IMR-90 (cell line): ENCODE measurements at regions not wholly inside any gene's neighbourhood (a gene's known extent, or its start where the extent isn't known, plus 50 kb on each side); places are given as distances from the start of the nearest gene placed in this dataset.

Source experiments
- ATAC-seq: fragments of 200-7000 bp; cut with Tn5 transposase; 2 replicates; pipeline ENCODE4 v1.9.1; 2020; ENCODE audit warnings: low read depth, mild to moderate bottlenecking, moderate library complexity
- BruUV-seq: library from RNA; stranded (reverse); fragments of 400-500 nt; replicated peaks from 2 replicates; lab custom pipeline; 2021; lab: Mats Ljungman, UMichigan
- CTCF ChIA-PET: fragments of 300-600 bp; formaldehyde crosslinking; extraction: SDS; loops from one replicate; lab custom pipeline; 2021; ENCODE audit warnings: antibody characterized with exemption; lab: Yijun Ruan, JAX
- POLR2A ChIA-PET: fragments of 300-600 bp; sonication (Branson Sonifier 250); formaldehyde crosslinking; loops from one replicate; lab custom pipeline; 2022; ENCODE audit warnings: antibody characterized with exemption; ENCODE audit not compliant: unreplicated experiment; lab: Charles Lee
- DNase-seq: peaks from one replicate; pipeline ENCODE4 v3.0.0; 2013
- H2AFZ ChIP-seq: replicated peaks from 2 replicates; pipeline ENCODE3; 2013; ENCODE audit warnings: low read length, mild to moderate bottlenecking; ENCODE audit not compliant: poor library complexity
- H2AK5ac ChIP-seq: 2 replicates; pipeline ENCODE4 v1.6.1; 2013; ENCODE audit warnings: low read depth, low read length, inconsistent platforms
- H2AK9ac ChIP-seq: replicated peaks from 2 replicates; pipeline ENCODE3; 2013; ENCODE audit warnings: mild to moderate bottlenecking, low read depth, low read length, moderate library complexity; ENCODE audit not compliant: poor library complexity
- H2BK120ac ChIP-seq: 2 replicates; pipeline ENCODE4 v1.6.1; 2013; ENCODE audit warnings: low read depth, low read length, inconsistent platforms
- H2BK15ac ChIP-seq: 3 replicates; pipeline ENCODE4 v1.6.1; 2013; ENCODE audit warnings: low read depth, low read length, inconsistent platforms
- H2BK20ac ChIP-seq: 2 replicates; pipeline ENCODE4 v1.6.1; 2013; ENCODE audit warnings: low read depth, mild to moderate bottlenecking, inconsistent platforms, low read length, moderate library complexity
- H2BK5ac ChIP-seq: 2 replicates; pipeline ENCODE4 v1.6.1; 2013; ENCODE audit warnings: mild to moderate bottlenecking, low read depth, low read length, inconsistent platforms; ENCODE audit not compliant: poor library complexity, severe bottlenecking
- H3K14ac ChIP-seq: replicated peaks from 2 replicates; pipeline ENCODE4 v1.6.1; 2013; ENCODE audit warnings: low read depth, low read length, inconsistent platforms
- H3K18ac ChIP-seq: 2 replicates; pipeline ENCODE4 v1.6.1; 2013; ENCODE audit warnings: low read depth, low read length, control low read depth
- H3K23ac ChIP-seq: 2 replicates; pipeline ENCODE4 v1.6.1; 2013; ENCODE audit warnings: low read depth, low read length, inconsistent platforms
- H3K27ac ChIP-seq: 2 replicates; pipeline ENCODE4 v1.5.1; 2013; ENCODE audit warnings: mild to moderate bottlenecking, control low read depth, low read length; ENCODE audit not compliant: insufficient read depth
- H3K27me3 ChIP-seq: 2 replicates; pipeline ENCODE4 v1.6.1; 2013; ENCODE audit warnings: low read length; ENCODE audit not compliant: control insufficient read depth, insufficient read depth
- H3K36me3 ChIP-seq: 2 replicates; pipeline ENCODE4 v1.6.1; 2013; ENCODE audit warnings: low read length, mixed read lengths; ENCODE audit not compliant: control insufficient read depth, insufficient read depth
- H3K4ac ChIP-seq: 2 replicates; pipeline ENCODE4 v1.6.1; 2013; ENCODE audit warnings: low read depth, low read length, inconsistent platforms
- H3K4me1 ChIP-seq: 2 replicates; pipeline ENCODE4 v1.6.1; 2013; ENCODE audit warnings: low read length, mixed read lengths; ENCODE audit not compliant: control insufficient read depth, insufficient read depth
- H3K4me2 ChIP-seq: 2 replicates; pipeline ENCODE4 v1.6.1; 2013; ENCODE audit warnings: low read depth, mild to moderate bottlenecking, control low read depth, low read length, moderate library complexity
- H3K4me3 ChIP-seq: 2 replicates; pipeline ENCODE4 v1.5.1; 2013; ENCODE audit warnings: low read depth, mild to moderate bottlenecking, control low read depth, low read length, moderate library complexity; ENCODE audit not compliant: insufficient read depth
- H3K56ac ChIP-seq: 2 replicates; pipeline ENCODE4 v1.6.1; 2013; ENCODE audit warnings: low read length, inconsistent platforms; ENCODE audit not compliant: insufficient read depth; ENCODE audit errors: extremely low read depth
- H3K79me1 ChIP-seq, 2 experiments: 2 replicates each; pipeline ENCODE4 v1.6.1; 2013; ENCODE audit warnings: low read length in 2 of 2, inconsistent platforms in 1 of 2, low read depth in 1 of 2
- H3K9ac ChIP-seq: 2 replicates; pipeline ENCODE4 v1.6.1; 2013; ENCODE audit warnings: low read depth, low read length, control low read depth
- H3K9me1 ChIP-seq: 2 replicates; pipeline ENCODE4 v1.6.1; 2013; ENCODE audit warnings: low read length, inconsistent platforms; ENCODE audit not compliant: insufficient read depth
- H3K9me3 ChIP-seq: 2 replicates; pipeline ENCODE4 v1.6.1; 2013; ENCODE audit warnings: low read length; ENCODE audit not compliant: control insufficient read depth, insufficient read depth
- H4K20me1 ChIP-seq: 2 replicates; pipeline ENCODE4 v1.6.1; 2013; ENCODE audit warnings: low read length, inconsistent platforms; ENCODE audit not compliant: insufficient read depth
- H4K5ac ChIP-seq: 2 replicates; pipeline ENCODE4 v1.6.1; 2013; ENCODE audit warnings: mild to moderate bottlenecking, low read depth, low read length, control low read depth
- H4K8ac ChIP-seq, 2 experiments: 2 replicates each; pipeline ENCODE4 v1.6.1; 2013; ENCODE audit warnings: low read depth in 2 of 2, low read length in 2 of 2, control low read depth in 1 of 2, inconsistent platforms in 1 of 2
- H4K91ac ChIP-seq: 2 replicates; pipeline ENCODE4 v1.6.1; 2013; ENCODE audit warnings: low read depth, low read length, inconsistent platforms; ENCODE audit not compliant: insufficient read depth
- BHLHE40 ChIP-seq: fragments of 150-350 bp; IDR thresholded peaks from 2 replicates; pipeline ENCODE4 v1.6.1; 2016; ENCODE audit warnings: mild to moderate bottlenecking, low read depth, low read length
- CEBPB ChIP-seq: IDR thresholded peaks from 2 replicates; pipeline ENCODE4 v1.6.1; 2012; ENCODE audit warnings: low read depth, low read length, improper control_type of control experiment
- CHD1 ChIP-seq: IDR thresholded peaks from 2 replicates; pipeline ENCODE4 v1.6.1; 2012; ENCODE audit warnings: low read depth, low read length, improper control_type of control experiment
- CTCF ChIP-seq: conservative IDR thresholded peaks from 2 replicates; pipeline ENCODE4 v1.5.1; 2012; ENCODE audit warnings: mild to moderate bottlenecking, low read depth, low read length, improper control_type of control experiment
- ELK1 ChIP-seq: fragments of 150-350 bp; IDR thresholded peaks from 2 replicates; pipeline ENCODE4 v1.6.1; 2016; ENCODE audit warnings: low read depth, mild to moderate bottlenecking, low read length, moderate library complexity, borderline replicate concordance
- FOS ChIP-seq: fragments of 150-350 bp; IDR thresholded peaks from 2 replicates; pipeline ENCODE4 v1.6.1; 2016; ENCODE audit warnings: low read depth, low read length
- MAFK ChIP-seq: IDR thresholded peaks from 2 replicates; pipeline ENCODE4 v1.6.1; 2012; ENCODE audit warnings: low read depth, low read length, improper control_type of control experiment
- MAZ ChIP-seq: IDR thresholded peaks from 2 replicates; pipeline ENCODE4 v1.6.1; 2012; ENCODE audit warnings: low read depth, mild to moderate bottlenecking, low read length, improper control_type of control experiment, moderate library complexity, borderline replicate concordance
- MXI1 ChIP-seq: IDR thresholded peaks from 2 replicates; pipeline ENCODE4 v1.6.1; 2012; ENCODE audit warnings: low read depth, mild to moderate bottlenecking, low read length, moderate library complexity, borderline replicate concordance
- NFE2L2 ChIP-seq: fragments of 150-350 bp; IDR thresholded peaks from 2 replicates; pipeline ENCODE4 v1.6.1; 2016; ENCODE audit warnings: low read depth, mild to moderate bottlenecking, low read length
- POLR2A ChIP-seq: IDR thresholded peaks from 2 replicates; pipeline ENCODE4 v1.6.1; 2012; ENCODE audit warnings: mild to moderate bottlenecking, low read depth, low read length
- RAD21 ChIP-seq: IDR thresholded peaks from 2 replicates; pipeline ENCODE4 v1.6.1; 2012; ENCODE audit warnings: low read length, improper control_type of control experiment
- RCOR1 ChIP-seq: IDR thresholded peaks from 2 replicates; pipeline ENCODE4 v1.6.1; 2012; ENCODE audit warnings: mild to moderate bottlenecking, low read length, improper control_type of control experiment; ENCODE audit not compliant: insufficient replicate concordance
- RFX5 ChIP-seq: IDR thresholded peaks from 2 replicates; pipeline ENCODE4 v1.8.0; 2012; ENCODE audit warnings: low read depth, mild to moderate bottlenecking, low read length, moderate library complexity
- USF2 ChIP-seq: fragments of 150-350 bp; IDR thresholded peaks from 2 replicates; pipeline ENCODE4 v1.6.1; 2017; ENCODE audit warnings: mild to moderate bottlenecking, antibody characterized with exemption, low read length, low read depth
- WGBS, 2 experiments: methylation state at CpG; one replicate each; pipeline versions ENCODE4 v1.1.5 to v1.1.7; 2013; ENCODE audit warnings: missing lambda C conversion rate in 2 of 2; ENCODE audit not compliant: insufficient read length in 1 of 2; ENCODE audit errors: extremely low coverage in 2 of 2; 5-methylcytosine and 5-hydroxymethylcytosine counted together
- dilution Hi-C: fragments of 300-500 bp; cut with HindIII; formaldehyde crosslinking; loops from one replicate; pipeline ENCODE4 v1.14.3; 2018; ENCODE audit warnings: low sequenced_read_pairs; ENCODE audit not compliant: unreplicated experiment
- in situ Hi-C: fragments of 300-500 bp; cut with MboI; formaldehyde crosslinking; loops from 3 replicates; pipeline ENCODE4 v1.14.3; 2019; ENCODE audit warnings: low sequenced_read_pairs, inconsistent platforms, mixed read lengths
- intact Hi-C: fragments of 100-400 bp; cut with micrococcal nuclease; formaldehyde crosslinking; loops from 2 replicates; pipeline ENCODE4 v1.10.0; 2022

GRCh38 chr9:16121601-16122286 lies 568.9 kb downstream of the CCDC171 start:
- Histone ChIP-seq H3K4me2 (no peak overlapping the region), H2BK20ac (peak overlapping the region; percentile 85)
- no TSS peak for BruUV-seq
- TF ChIP-seq POLR2A (no peak), NFE2L2 (no peak), RAD21 (no peak), MAFK (no peak), MXI1 (no peak), CTCF (no peak), CHD1 (no peak), ELK1 (no peak), BHLHE40 (no peak), RFX5 (no peak), CEBPB (no peak), FOS (no peak), RCOR1 (no peak), USF2 (no peak), MAZ (no peak)

More at GRCh38 chr9:16121601-16122286, 568.9 kb downstream of the CCDC171 start:
- H4K5ac ChIP-seq, result 0 out of 2 replicates have a peak overlapping the region, but pooled peaks have one; percentile 12
- peaks cover 11% of the 10 kb centered on the region for H3K4me1 ChIP-seq
- H3K23ac ChIP-seq, result peak overlapping the region; percentile 60; the same call in 1 of the 2 replicates
- H3K36me3 ChIP-seq, result no peaks in the 10 kb centered on the region
- no peaks in the 10 kb centered on the region for H3K9me3 ChIP-seq
- H2BK120ac ChIP-seq, result peak overlapping the region; percentile 96
- peak overlapping the region; percentile 64 for H2AFZ ChIP-seq
- peak overlapping the region; percentile 93 for H4K91ac ChIP-seq
- DNase-seq (peak; percentile 56), ATAC-seq (peak; percentile 76)
- H3K9ac ChIP-seq, result no peak overlapping the region
- ChIA-PET CTCF (no interaction called here), POLR2A (no interaction called here)
- no peak overlapping the region for H3K27ac ChIP-seq
- no peaks in the 10 kb centered on the region for H3K27me3 ChIP-seq
- peak overlapping the region; percentile 29; the same call in 1 of the 3 replicates for H2BK15ac ChIP-seq
- intact Hi-C loops, result no loop called here
- peaks cover 9% of the 10 kb centered on the region for H3K9me1 ChIP-seq
- H3K4me3 ChIP-seq, result no peak overlapping the region
- H3K14ac ChIP-seq, result peak overlapping the region; percentile 73; the same call in 1 of the 2 replicates
- WGBS, 2 experiments, result 100% methylated on average over 2 of the region's 7 CpGs; no CpG with 5 or more reads in 1 of the 2 experiments
- peak overlapping the region; percentile 3 for H2BK5ac ChIP-seq
- no peaks in the 10 kb centered on the region for H3K79me1 ChIP-seq
- H3K56ac ChIP-seq, result no peak overlapping the region
- no peak overlapping the region for H3K18ac ChIP-seq
- peak overlapping the region; percentile 85; the same call in 1 of the 2 replicates for H2AK5ac ChIP-seq
- no peak overlapping the region for H2AK9ac ChIP-seq
- peak overlapping the region; percentile 2 to 88; a peak in 2 of 4 replicates for H4K8ac ChIP-seq
- dilution Hi-C loops, result no loop called here
- H4K20me1 ChIP-seq, result no peaks in the 10 kb centered on the region
- in situ Hi-C loops, result no loop called here
- peak overlapping the region; percentile 94 for H3K4ac ChIP-seq
